Fibroblast of mammary gland (primary cell): ENCODE measurements at regions not wholly inside any gene's neighbourhood (a gene's known extent, or its start where the extent isn't known, plus 50 kb on each side); places are given as distances from the start of the nearest gene placed in this dataset.

Experiments used
- DNase-seq: peaks from one replicate; pipeline ENCODE4 v3.0.0-alpha.2; 2010; ENCODE audit warnings: low read depth
- H3K4me3 ChIP-seq: 2 replicates; pipeline ENCODE4 v1.5.1; 2011; ENCODE audit warnings: low read depth, mild to moderate bottlenecking, low read length, moderate library complexity; ENCODE audit not compliant: control insufficient read depth
- TF ChIP-seq, protein P1 (sequence below): conservative IDR thresholded peaks from 2 replicates; pipeline ENCODE4 v1.5.1; 2011; ENCODE audit warnings: low read depth, low read length, inconsistent platforms; ENCODE audit not compliant: control insufficient read depth, insufficient read depth

DNA sequence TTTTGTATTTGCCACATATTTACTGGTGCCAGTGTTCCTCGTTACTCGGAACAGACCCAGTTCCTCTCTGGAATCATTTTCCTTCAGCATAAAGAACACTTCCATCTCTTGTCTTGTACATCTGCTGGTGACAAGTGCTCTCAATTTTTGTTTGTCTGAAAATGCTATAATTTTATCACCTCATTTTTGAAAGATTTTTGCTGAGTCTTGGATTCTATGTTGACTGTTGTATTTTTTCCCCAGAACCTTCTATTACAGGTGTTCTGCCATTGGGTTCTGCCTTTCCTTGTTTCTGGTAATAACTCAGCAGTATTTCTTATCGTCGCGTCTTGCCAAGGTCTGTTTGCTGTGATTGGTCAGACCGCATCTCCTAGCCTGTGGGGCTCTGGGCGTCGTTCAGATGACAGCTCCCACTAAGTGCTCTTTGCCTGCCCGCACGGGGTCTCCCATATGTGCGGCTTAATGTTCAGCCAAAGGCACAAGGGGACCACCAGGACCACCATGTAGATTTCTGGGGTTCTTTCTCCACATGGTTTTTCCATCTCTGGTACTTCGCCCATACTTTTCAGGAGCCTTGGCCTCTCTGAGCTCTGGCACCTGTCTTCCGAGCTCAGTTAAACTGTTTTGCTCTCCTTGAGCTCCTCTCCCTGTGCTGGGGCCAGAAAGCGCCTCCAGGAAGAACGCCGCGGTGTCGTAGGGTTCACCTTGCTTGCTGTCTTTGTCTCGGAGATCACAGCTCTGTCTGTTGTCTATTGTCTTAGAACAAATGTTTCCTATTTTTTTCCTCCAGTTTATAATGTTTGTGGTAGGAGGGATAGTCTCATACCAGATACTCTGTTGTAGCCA is 80.0 kb downstream of the METRNL start:
- H3K4me3 ChIP-seq = no peak overlapping the region
- TF ChIP-seq, protein P1, sequence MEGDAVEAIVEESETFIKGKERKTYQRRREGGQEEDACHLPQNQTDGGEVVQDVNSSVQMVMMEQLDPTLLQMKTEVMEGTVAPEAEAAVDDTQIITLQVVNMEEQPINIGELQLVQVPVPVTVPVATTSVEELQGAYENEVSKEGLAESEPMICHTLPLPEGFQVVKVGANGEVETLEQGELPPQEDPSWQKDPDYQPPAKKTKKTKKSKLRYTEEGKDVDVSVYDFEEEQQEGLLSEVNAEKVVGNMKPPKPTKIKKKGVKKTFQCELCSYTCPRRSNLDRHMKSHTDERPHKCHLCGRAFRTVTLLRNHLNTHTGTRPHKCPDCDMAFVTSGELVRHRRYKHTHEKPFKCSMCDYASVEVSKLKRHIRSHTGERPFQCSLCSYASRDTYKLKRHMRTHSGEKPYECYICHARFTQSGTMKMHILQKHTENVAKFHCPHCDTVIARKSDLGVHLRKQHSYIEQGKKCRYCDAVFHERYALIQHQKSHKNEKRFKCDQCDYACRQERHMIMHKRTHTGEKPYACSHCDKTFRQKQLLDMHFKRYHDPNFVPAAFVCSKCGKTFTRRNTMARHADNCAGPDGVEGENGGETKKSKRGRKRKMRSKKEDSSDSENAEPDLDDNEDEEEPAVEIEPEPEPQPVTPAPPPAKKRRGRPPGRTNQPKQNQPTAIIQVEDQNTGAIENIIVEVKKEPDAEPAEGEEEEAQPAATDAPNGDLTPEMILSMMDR = no peak
- no peak for DNase-seq

DNA sequence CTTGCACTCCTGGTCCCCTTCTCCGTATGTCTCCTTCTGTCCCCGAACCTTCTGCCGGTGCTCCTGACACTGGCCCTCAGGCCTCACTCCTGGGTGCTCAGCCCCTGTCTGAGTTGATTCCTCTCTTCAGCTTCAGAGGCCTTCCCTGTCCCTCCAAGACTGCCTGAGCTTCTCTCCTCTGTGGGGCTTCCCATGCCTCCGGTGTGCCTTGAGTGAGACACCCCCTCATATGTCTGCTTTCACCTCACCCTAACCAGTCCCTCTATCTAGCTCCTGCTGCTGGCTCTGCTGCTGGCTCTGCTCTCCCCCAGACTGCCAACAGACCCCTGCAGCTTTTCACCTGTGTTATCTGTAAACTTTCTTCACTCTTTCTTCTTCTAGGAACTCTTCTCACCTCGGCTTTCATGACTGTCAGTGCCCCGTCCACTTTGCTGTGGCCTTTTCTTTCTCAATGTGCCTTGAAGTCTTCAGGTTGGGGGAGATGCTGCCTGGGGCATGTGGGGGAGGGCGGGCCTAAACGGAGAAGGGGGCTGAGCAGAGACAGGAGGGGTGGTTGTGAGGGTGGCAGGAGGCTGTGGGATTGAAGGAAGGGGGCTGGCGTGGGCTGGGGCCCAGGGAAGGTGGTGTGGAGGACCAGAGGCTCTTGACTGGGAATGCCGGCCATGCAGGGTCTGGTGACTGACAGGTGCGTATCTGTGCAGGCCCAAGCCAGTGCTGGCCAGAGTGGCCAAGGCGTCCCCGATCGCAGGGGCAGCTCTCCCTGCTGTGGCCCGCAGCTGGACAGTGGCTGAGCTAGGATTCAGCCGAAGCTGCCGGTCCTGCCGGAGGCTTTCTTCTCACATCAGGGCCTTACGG is 81.3 kb downstream of the METRNL start:
- no peak overlapping the region for H3K4me3 ChIP-seq
- TF ChIP-seq, protein P1 = no peak
- no peak for DNase-seq

DNA sequence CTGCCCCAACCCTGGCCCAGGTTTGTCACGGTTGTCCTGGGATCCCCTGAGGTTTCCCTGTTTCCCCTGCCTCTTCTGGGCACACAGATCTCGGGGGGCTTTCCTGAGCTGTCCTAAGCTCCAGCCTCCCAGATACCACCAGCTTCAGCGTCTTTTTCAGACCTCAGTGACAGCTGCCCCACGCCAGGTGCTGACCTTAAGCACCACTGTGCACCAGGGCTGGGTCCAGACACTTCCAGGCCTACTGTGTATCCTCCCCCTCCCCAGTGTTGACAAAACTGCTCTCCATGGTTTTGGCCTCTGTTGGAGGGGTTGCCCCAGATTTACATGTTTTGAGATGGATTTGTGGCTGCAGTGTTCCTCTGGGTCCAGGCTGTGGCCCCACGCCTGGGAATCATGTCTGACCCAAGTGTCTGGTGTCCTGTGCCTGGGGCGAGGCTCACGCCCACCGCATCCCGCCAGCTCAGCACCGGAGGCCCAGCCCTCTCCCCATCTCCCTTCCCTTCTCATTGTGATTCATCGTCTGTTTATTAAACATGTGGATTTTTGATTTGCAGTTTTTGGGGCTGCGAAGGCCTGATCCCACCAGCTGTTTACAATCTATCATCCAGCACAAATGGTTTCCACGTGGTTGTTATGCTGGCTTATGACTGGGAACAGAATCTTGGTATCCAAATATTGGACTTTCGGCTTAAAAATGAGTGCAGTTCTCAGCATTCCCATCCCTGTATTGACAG is 82.1 kb downstream of the METRNL start:
- DNase-seq = peak; percentile 92
- H3K4me3 ChIP-seq = no peak overlapping the region
- TF ChIP-seq, protein P1 = no peak

DNA sequence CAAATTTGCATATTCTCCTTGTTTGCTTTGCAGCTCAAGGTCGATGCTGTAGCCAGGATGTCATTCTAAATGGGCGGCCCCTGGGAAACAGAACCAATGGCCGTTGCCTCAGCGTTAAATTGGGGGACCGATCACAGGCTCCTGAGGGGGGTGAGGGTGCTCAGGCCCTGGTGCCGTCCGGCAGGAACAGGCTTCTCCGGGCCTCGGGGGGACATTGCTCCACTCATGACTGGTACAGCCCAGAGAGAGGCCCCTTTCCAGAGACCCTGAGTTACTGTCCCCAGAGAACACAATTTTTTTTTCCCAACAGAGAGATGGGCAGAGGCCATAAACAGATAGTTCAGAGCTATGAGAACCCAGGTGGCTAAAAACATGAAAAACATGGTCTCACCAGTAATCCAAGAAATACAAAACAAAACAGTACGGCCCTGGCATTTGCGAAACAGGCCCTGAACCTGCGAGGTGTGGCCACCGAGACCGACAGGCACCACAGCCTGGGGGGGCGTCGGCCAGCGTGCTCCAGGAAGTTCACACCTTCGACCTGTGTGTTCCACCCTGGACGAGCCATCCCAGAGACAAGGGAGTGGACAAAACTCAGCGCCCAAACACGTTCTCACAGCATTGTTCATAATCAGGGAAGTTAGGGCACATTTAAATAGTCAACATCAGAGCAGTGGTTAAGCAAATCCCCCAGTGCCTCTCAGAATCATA is 82.8 kb downstream of the METRNL start:
- H3K4me3 ChIP-seq = no peak overlapping the region
- TF ChIP-seq, protein P1 = no peak
- DNase-seq = no peak

DNA sequence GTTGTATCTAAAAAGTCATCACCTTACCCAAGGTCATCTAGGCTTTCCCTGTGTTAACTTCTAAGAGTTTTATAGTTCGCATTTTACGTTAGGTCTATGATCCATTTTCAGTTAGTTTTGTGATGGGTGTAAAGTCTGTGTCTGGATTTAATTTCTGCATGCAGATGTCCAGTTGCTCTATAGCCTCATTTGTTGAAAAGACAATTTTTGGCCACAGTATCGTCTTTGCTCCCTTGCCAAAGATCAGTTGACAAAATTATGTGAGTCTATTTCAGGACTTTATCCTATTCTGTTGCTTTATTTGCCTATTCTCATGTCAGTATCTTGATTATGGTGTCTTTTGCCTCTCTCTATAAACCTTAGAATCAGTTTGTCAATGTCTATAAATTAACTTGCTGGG is 85.1 kb downstream of the METRNL start:
- TF ChIP-seq, protein P1 = no peak
- H3K4me3 ChIP-seq = no peak overlapping the region
- DNase-seq = no peak
